GM13977 (cell line): ENCODE measurements at regions not wholly inside any gene's neighbourhood (a gene's known extent, or its start where the extent isn't known, plus 50 kb on each side); places are given as distances from the start of the nearest gene placed in this dataset.
"Not testable (repeated sequence)": the region's sequence is repeated elsewhere in the genome, so short reads cannot be mapped to it uniquely, and the experiment has no call there.

Experiments
- DNase-seq: peaks from one replicate; pipeline ENCODE4 v3.0.0; 2012; ENCODE audit warnings: low spot score
- CTCF ChIP-seq: IDR thresholded peaks from 2 replicates; pipeline ENCODE4 v1.5.1; 2012; ENCODE audit warnings: mild to moderate bottlenecking, control low read depth; ENCODE audit not compliant: insufficient read depth; ENCODE audit errors: extremely low read depth, missing control alignments
- in situ Hi-C: fragments of 300-500 bp; cut with MboI; formaldehyde crosslinking; loops from one replicate; pipeline ENCODE4 v1.12.0; 2022; ENCODE audit warnings: low sequenced_read_pairs, low pct_unique_long_range_greater_than_20kb, mixed read lengths, inconsistent platforms; ENCODE audit not compliant: unreplicated experiment

DNA sequence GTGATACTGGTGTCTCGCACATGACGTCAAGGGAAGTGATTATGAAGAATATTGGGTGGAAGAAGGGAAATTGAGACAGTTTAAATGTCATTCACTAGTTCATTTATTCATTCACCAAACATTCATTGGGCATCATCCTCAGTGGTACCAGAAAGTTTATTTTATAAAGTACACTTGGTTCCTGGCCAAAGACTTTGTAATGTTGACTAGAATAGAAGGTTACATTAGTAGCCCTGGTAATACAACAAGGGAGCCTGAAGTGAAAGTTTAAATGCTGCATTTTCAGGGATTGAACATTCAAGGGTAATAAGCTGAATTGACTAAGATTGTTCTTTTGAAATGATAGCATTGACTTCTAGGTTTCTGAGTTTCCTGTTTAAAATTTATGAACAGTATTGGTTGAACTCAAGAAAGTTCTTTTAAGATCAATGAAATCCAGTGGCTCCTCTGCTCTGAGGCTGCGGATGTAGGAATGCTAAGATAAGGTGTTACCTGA, 236.8 kb upstream of the BTG1 start:
- no peak for DNase-seq
- in situ Hi-C loops, result no loop called here
- no peak for TF ChIP-seq CTCF

GRCh38 chr12:92381856-92382255, 236.2 kb upstream of the BTG1 start:
- in situ Hi-C loops, result no loop called here
- DNase-seq, result no peak
- no peak for TF ChIP-seq CTCF

- no peak for DNase-seq
- TF ChIP-seq CTCF, result no peak
- in situ Hi-C loops, result no loop called here
Measured at GRCh38 chr12:92378682-92379479, 233.2 kb upstream of the BTG1 start.

- DNase-seq, in situ Hi-C loops: not testable (repeated sequence)
Measured at GRCh38 chr12:92375504-92375903, 229.9 kb upstream of the BTG1 start.

DNA sequence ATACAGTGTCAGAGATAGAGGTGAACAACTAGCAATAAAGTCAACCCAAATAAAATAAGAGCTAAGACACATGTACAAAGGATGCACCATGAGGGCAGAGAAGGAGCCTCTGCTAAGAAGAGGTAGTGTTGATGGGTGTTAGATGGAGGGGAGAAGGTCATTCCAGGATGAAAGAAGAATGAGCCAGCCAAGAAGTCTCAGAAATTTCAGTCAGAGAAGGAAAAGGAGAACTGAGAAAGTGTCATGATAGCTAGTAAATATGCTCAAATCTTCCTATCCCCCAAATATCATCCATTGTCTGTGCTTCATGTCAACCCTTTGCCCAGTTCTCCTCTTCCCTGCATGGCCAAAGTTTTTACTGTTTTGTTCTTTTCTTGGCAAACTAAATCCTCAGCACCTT, 225.2 kb upstream of the BTG1 start:
- DNase-seq, result no peak
- TF ChIP-seq CTCF, result no peak
- in situ Hi-C loops, result no loop called here

DNA sequence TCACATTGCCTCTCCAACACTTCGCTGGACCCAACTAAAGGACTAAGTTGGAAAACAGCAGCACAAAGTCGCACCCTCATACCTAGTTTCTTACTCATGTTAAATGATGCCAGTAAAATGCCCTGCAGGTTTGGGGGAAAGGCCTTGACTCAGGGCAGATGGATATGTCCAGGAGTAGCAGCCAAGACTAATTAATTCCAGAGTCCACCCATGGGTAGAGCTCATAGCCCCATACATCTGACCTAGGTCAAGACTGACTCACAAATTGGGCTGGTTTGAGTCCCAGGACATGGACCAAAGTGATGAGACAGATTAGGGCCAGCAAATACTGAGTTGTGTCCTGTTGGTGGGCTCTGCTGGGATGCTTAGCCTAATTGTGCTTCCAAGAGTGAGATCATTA, 224.0 kb upstream of the BTG1 start:
- no peak for DNase-seq
- in situ Hi-C loops, result no loop called here
- no peak for TF ChIP-seq CTCF

DNA sequence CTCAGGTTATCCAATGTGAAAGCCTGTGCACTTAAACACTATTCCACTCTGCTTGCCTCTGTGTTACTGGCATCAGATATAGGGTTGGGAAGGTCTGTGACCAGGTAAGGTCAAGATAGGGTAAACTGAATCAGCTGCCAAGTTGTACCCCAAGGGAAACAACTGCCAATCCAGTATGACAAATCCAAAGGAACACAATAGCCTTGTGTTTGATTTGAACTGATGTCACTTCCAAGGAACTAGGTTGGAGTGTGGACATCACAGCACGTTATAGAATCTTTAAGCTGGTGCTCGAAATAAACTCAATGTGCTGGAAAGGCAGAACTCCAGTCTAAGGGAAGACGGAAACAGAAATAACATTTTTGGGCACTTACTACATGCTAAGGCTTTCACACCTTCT, 223.4 kb upstream of the BTG1 start:
- no peak for DNase-seq
- in situ Hi-C loops, result no loop called here
- TF ChIP-seq CTCF, result no peak
